Left ventricle myocardium inferior (tissue), 1 donor: ENCODE measurements at regions not wholly inside any gene's neighbourhood (a gene's known extent, or its start where the extent isn't known, plus 50 kb on each side); places are given as distances from the start of the nearest gene placed in this dataset.

Experiments
- DNase-seq: peaks from one replicate; pipeline ENCODE4 v3.0.0-alpha.2; 2020
- H3K27ac ChIP-seq: fragments of 200-600 bp; replicated peaks from 2 replicates; pipeline ENCODE4 v1.8.0; 2021
- H3K27me3 ChIP-seq: fragments of 200-600 bp; 2 replicates; pipeline ENCODE4 v1.8.0; 2021; ENCODE audit warnings: low read depth
- H3K36me3 ChIP-seq: fragments of 200-600 bp; 2 replicates; pipeline ENCODE4 v1.8.0; 2021
- H3K4me1 ChIP-seq: fragments of 200-600 bp; 2 replicates; pipeline ENCODE4 v1.8.0; 2021
- H3K4me3 ChIP-seq: fragments of 200-600 bp; 2 replicates; pipeline ENCODE4 v1.8.0; 2021; ENCODE audit warnings: mild to moderate bottlenecking, moderate library complexity
- H3K9me3 ChIP-seq: fragments of 200-600 bp; replicated peaks from 2 replicates; pipeline ENCODE4 v1.8.0; 2021
- CTCF ChIP-seq: fragments of 200-600 bp; IDR thresholded peaks from 2 replicates; pipeline ENCODE4 v1.8.0; 2021; ENCODE audit warnings: antibody characterized with exemption, mild to moderate bottlenecking, borderline replicate concordance
- intact Hi-C: fragments of 100-400 bp; cut with micrococcal nuclease; formaldehyde crosslinking; loops from one replicate; pipeline ENCODE4 v1.11.0; 2022
- donor health status: DM: no; HTN: yes; CAD: no; lungs with severe emphysema.

DNA sequence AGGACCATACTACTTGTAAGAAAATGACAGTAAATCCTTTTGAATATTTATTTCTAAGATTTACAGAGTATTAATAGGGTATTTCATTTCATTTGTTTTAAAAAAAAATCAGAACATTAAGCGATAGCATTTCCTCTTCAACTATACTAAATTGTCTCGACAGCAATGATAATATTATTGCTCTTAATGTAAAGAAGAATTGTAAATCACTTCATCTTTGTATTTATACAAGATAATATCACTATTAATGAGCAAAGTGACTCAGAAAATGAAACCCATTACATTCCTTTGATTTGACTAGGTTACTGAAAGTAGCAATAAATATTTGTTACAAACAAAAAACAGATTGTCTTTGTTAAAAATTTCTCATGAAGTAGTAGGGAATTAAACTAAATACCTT lies 131.1 kb upstream of the CNTN4 start:
- intact Hi-C loops: no loop called here
- Histone ChIP-seq H3K4me1 (no peaks in the 10 kb centered on the region), H3K27me3 (no peaks in the 10 kb centered on the region), H3K9me3 (no peaks in the 10 kb centered on the region), H3K4me3 (no peak overlapping the region), H3K27ac (no peak overlapping the region), H3K36me3 (no peaks in the 10 kb centered on the region)
- no peak for TF ChIP-seq CTCF
- DNase-seq: no peak

GRCh38 chr3:1969281-1969680 lies 129.4 kb upstream of the CNTN4 start:
- DNase-seq: no peak
- Histone ChIP-seq H3K4me3 (no peak overlapping the region), H3K9me3 (peaks cover 10% of the 10 kb centered on the region), H3K4me1 (no peaks in the 10 kb centered on the region), H3K36me3 (no peaks in the 10 kb centered on the region), H3K27ac (no peak overlapping the region), H3K27me3 (no peaks in the 10 kb centered on the region)
- TF ChIP-seq CTCF: no peak
- intact Hi-C loops: no loop called here

DNA sequence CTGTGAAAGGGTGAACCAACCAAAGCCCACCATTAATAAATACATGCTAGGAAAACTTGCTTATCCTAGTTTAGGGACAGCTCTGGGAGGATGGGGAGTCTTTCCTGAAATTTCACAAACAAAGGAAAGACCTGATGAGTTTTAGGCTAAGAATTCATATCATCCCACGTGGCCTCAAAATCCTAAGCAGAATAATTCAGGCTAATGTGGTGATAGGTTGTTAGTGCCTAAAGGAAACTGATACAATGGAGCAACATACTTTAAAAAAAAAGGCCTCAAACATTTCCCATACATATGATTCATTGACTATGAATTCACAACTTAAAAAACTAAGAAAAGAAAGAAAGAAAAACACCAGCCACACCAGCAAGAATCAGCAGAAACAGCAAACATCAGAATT lies 126.9 kb upstream of the CNTN4 start:
- Histone ChIP-seq H3K27ac (no peak overlapping the region), H3K4me1 (no peaks in the 10 kb centered on the region), H3K36me3 (no peaks in the 10 kb centered on the region), H3K27me3 (no peaks in the 10 kb centered on the region), H3K4me3 (no peak overlapping the region), H3K9me3 (peaks cover 22% of the 10 kb centered on the region)
- intact Hi-C loops: no loop called here
- no peak for DNase-seq
- no peak for TF ChIP-seq CTCF

GRCh38 chr3:1979961-1980615 lies 118.6 kb upstream of the CNTN4 start:
- TF ChIP-seq CTCF: no peak
- H3K9me3 ChIP-seq: peaks cover 39% of the 10 kb centered on the region
- intact Hi-C loops: no loop called here

GRCh38 chr3:1987980-1988379 lies 110.7 kb upstream of the CNTN4 start:
- no peak for DNase-seq
- H3K36me3 ChIP-seq: no peaks in the 10 kb centered on the region
- H3K4me1 ChIP-seq: no peaks in the 10 kb centered on the region
- intact Hi-C loops: no loop called here
- H3K27me3 ChIP-seq: no peaks in the 10 kb centered on the region
- no peak overlapping the region for H3K4me3 ChIP-seq
- peak; percentile 19 for TF ChIP-seq CTCF
- no peak overlapping the region for H3K27ac ChIP-seq
- H3K9me3 ChIP-seq: no peaks in the 10 kb centered on the region

More at GRCh38 chr3:1979961-1980615, 118.6 kb upstream of the CNTN4 start:
- Histone ChIP-seq H3K27ac (no peak overlapping the region), H3K36me3 (no peaks in the 10 kb centered on the region), H3K27me3 (no peaks in the 10 kb centered on the region), H3K4me3 (no peak overlapping the region), H3K4me1 (no peaks in the 10 kb centered on the region)
- no peak for DNase-seq

GRCh38 chr3:1998739-1999138 lies 99.9 kb upstream of the CNTN4 start:
- no peaks in the 10 kb centered on the region for H3K4me1 ChIP-seq
- no peak for DNase-seq

More at GRCh38 chr3:1998739-1999138, 99.9 kb upstream of the CNTN4 start:
- H3K4me3 ChIP-seq: no peak overlapping the region
- intact Hi-C loops: no loop called here
- no peaks in the 10 kb centered on the region for H3K27me3 ChIP-seq
- no peak overlapping the region for H3K27ac ChIP-seq
- TF ChIP-seq CTCF: no peak
- H3K9me3 ChIP-seq: no peaks in the 10 kb centered on the region
- no peaks in the 10 kb centered on the region for H3K36me3 ChIP-seq
